IMR-90 (cell line): ENCODE measurements at regions not wholly inside any gene's neighbourhood (a gene's known extent, or its start where the extent isn't known, plus 50 kb on each side); places are given as distances from the start of the nearest gene placed in this dataset.

Experiments used
- ATAC-seq: fragments of 200-7000 bp; cut with Tn5 transposase; 2 replicates; pipeline ENCODE4 v1.9.1; 2020; ENCODE audit warnings: low read depth, mild to moderate bottlenecking, moderate library complexity
- BruUV-seq: library from RNA; stranded (reverse); fragments of 400-500 nt; replicated peaks from 2 replicates; lab custom pipeline; 2021; lab: Mats Ljungman, UMichigan
- CTCF ChIA-PET: fragments of 300-600 bp; formaldehyde crosslinking; extraction: SDS; loops from one replicate; lab custom pipeline; 2021; ENCODE audit warnings: antibody characterized with exemption; lab: Yijun Ruan, JAX
- POLR2A ChIA-PET: fragments of 300-600 bp; sonication (Branson Sonifier 250); formaldehyde crosslinking; loops from one replicate; lab custom pipeline; 2022; ENCODE audit warnings: antibody characterized with exemption; ENCODE audit not compliant: unreplicated experiment; lab: Charles Lee
- DNase-seq: peaks from one replicate; pipeline ENCODE4 v3.0.0; 2013
- H2AFZ ChIP-seq: replicated peaks from 2 replicates; pipeline ENCODE3; 2013; ENCODE audit warnings: low read length, mild to moderate bottlenecking; ENCODE audit not compliant: poor library complexity
- H2AK5ac ChIP-seq: 2 replicates; pipeline ENCODE4 v1.6.1; 2013; ENCODE audit warnings: low read depth, low read length, inconsistent platforms
- H2AK9ac ChIP-seq: replicated peaks from 2 replicates; pipeline ENCODE3; 2013; ENCODE audit warnings: mild to moderate bottlenecking, low read depth, low read length, moderate library complexity; ENCODE audit not compliant: poor library complexity
- H2BK120ac ChIP-seq: 2 replicates; pipeline ENCODE4 v1.6.1; 2013; ENCODE audit warnings: low read depth, low read length, inconsistent platforms
- H2BK15ac ChIP-seq: 3 replicates; pipeline ENCODE4 v1.6.1; 2013; ENCODE audit warnings: low read depth, low read length, inconsistent platforms
- H2BK20ac ChIP-seq: 2 replicates; pipeline ENCODE4 v1.6.1; 2013; ENCODE audit warnings: low read depth, mild to moderate bottlenecking, inconsistent platforms, low read length, moderate library complexity
- H2BK5ac ChIP-seq: 2 replicates; pipeline ENCODE4 v1.6.1; 2013; ENCODE audit warnings: mild to moderate bottlenecking, low read depth, low read length, inconsistent platforms; ENCODE audit not compliant: poor library complexity, severe bottlenecking
- H3K14ac ChIP-seq: replicated peaks from 2 replicates; pipeline ENCODE4 v1.6.1; 2013; ENCODE audit warnings: low read depth, low read length, inconsistent platforms
- H3K18ac ChIP-seq: 2 replicates; pipeline ENCODE4 v1.6.1; 2013; ENCODE audit warnings: low read depth, low read length, control low read depth
- H3K23ac ChIP-seq: 2 replicates; pipeline ENCODE4 v1.6.1; 2013; ENCODE audit warnings: low read depth, low read length, inconsistent platforms
- H3K27ac ChIP-seq: 2 replicates; pipeline ENCODE4 v1.5.1; 2013; ENCODE audit warnings: mild to moderate bottlenecking, control low read depth, low read length; ENCODE audit not compliant: insufficient read depth
- H3K27me3 ChIP-seq: 2 replicates; pipeline ENCODE4 v1.6.1; 2013; ENCODE audit warnings: low read length; ENCODE audit not compliant: control insufficient read depth, insufficient read depth
- H3K36me3 ChIP-seq: 2 replicates; pipeline ENCODE4 v1.6.1; 2013; ENCODE audit warnings: low read length, mixed read lengths; ENCODE audit not compliant: control insufficient read depth, insufficient read depth
- H3K4ac ChIP-seq: 2 replicates; pipeline ENCODE4 v1.6.1; 2013; ENCODE audit warnings: low read depth, low read length, inconsistent platforms
- H3K4me1 ChIP-seq: 2 replicates; pipeline ENCODE4 v1.6.1; 2013; ENCODE audit warnings: low read length, mixed read lengths; ENCODE audit not compliant: control insufficient read depth, insufficient read depth
- H3K4me2 ChIP-seq: 2 replicates; pipeline ENCODE4 v1.6.1; 2013; ENCODE audit warnings: low read depth, mild to moderate bottlenecking, control low read depth, low read length, moderate library complexity
- H3K4me3 ChIP-seq: 2 replicates; pipeline ENCODE4 v1.5.1; 2013; ENCODE audit warnings: low read depth, mild to moderate bottlenecking, control low read depth, low read length, moderate library complexity; ENCODE audit not compliant: insufficient read depth
- H3K56ac ChIP-seq: 2 replicates; pipeline ENCODE4 v1.6.1; 2013; ENCODE audit warnings: low read length, inconsistent platforms; ENCODE audit not compliant: insufficient read depth; ENCODE audit errors: extremely low read depth
- H3K79me1 ChIP-seq, 2 experiments: 2 replicates each; pipeline ENCODE4 v1.6.1; 2013; ENCODE audit warnings: low read length in 2 of 2, inconsistent platforms in 1 of 2, low read depth in 1 of 2
- H3K9ac ChIP-seq: 2 replicates; pipeline ENCODE4 v1.6.1; 2013; ENCODE audit warnings: low read depth, low read length, control low read depth
- H3K9me1 ChIP-seq: 2 replicates; pipeline ENCODE4 v1.6.1; 2013; ENCODE audit warnings: low read length, inconsistent platforms; ENCODE audit not compliant: insufficient read depth
- H3K9me3 ChIP-seq: 2 replicates; pipeline ENCODE4 v1.6.1; 2013; ENCODE audit warnings: low read length; ENCODE audit not compliant: control insufficient read depth, insufficient read depth
- H4K20me1 ChIP-seq: 2 replicates; pipeline ENCODE4 v1.6.1; 2013; ENCODE audit warnings: low read length, inconsistent platforms; ENCODE audit not compliant: insufficient read depth
- H4K5ac ChIP-seq: 2 replicates; pipeline ENCODE4 v1.6.1; 2013; ENCODE audit warnings: mild to moderate bottlenecking, low read depth, low read length, control low read depth
- H4K8ac ChIP-seq, 2 experiments: 2 replicates each; pipeline ENCODE4 v1.6.1; 2013; ENCODE audit warnings: low read depth in 2 of 2, low read length in 2 of 2, control low read depth in 1 of 2, inconsistent platforms in 1 of 2
- H4K91ac ChIP-seq: 2 replicates; pipeline ENCODE4 v1.6.1; 2013; ENCODE audit warnings: low read depth, low read length, inconsistent platforms; ENCODE audit not compliant: insufficient read depth
- CHD1 ChIP-seq: IDR thresholded peaks from 2 replicates; pipeline ENCODE4 v1.6.1; 2012; ENCODE audit warnings: low read depth, low read length, improper control_type of control experiment
- ELK1 ChIP-seq: fragments of 150-350 bp; IDR thresholded peaks from 2 replicates; pipeline ENCODE4 v1.6.1; 2016; ENCODE audit warnings: low read depth, mild to moderate bottlenecking, low read length, moderate library complexity, borderline replicate concordance
- MAFK ChIP-seq: IDR thresholded peaks from 2 replicates; pipeline ENCODE4 v1.6.1; 2012; ENCODE audit warnings: low read depth, low read length, improper control_type of control experiment
- RCOR1 ChIP-seq: IDR thresholded peaks from 2 replicates; pipeline ENCODE4 v1.6.1; 2012; ENCODE audit warnings: mild to moderate bottlenecking, low read length, improper control_type of control experiment; ENCODE audit not compliant: insufficient replicate concordance
- RFX5 ChIP-seq: IDR thresholded peaks from 2 replicates; pipeline ENCODE4 v1.8.0; 2012; ENCODE audit warnings: low read depth, mild to moderate bottlenecking, low read length, moderate library complexity
- SMC3 ChIP-seq: fragments of 150-350 bp; IDR thresholded peaks from 2 replicates; pipeline ENCODE4 v1.6.1; 2016; ENCODE audit warnings: low read depth, mild to moderate bottlenecking, antibody characterized with exemption, low read length, moderate library complexity
- WGBS, 2 experiments: methylation state at CpG; one replicate each; pipeline versions ENCODE4 v1.1.5 to v1.1.7; 2013; ENCODE audit warnings: missing lambda C conversion rate in 2 of 2; ENCODE audit not compliant: insufficient read length in 1 of 2; ENCODE audit errors: extremely low coverage in 2 of 2; 5-methylcytosine and 5-hydroxymethylcytosine counted together
- dilution Hi-C: fragments of 300-500 bp; cut with HindIII; formaldehyde crosslinking; loops from one replicate; pipeline ENCODE4 v1.14.3; 2018; ENCODE audit warnings: low sequenced_read_pairs; ENCODE audit not compliant: unreplicated experiment
- in situ Hi-C: fragments of 300-500 bp; cut with MboI; formaldehyde crosslinking; loops from 3 replicates; pipeline ENCODE4 v1.14.3; 2019; ENCODE audit warnings: low sequenced_read_pairs, inconsistent platforms, mixed read lengths
- intact Hi-C: fragments of 100-400 bp; cut with micrococcal nuclease; formaldehyde crosslinking; loops from 2 replicates; pipeline ENCODE4 v1.10.0; 2022

GRCh38 chr10:44673245-44673983 is 237.7 kb upstream of the TMEM72 start:
- H4K8ac ChIP-seq = no peak overlapping the region
- H3K9me3 ChIP-seq = peaks cover 3% of the 10 kb centered on the region; the same call in 1 of the 2 replicates
- H2AFZ ChIP-seq = no peak overlapping the region
- H3K79me1 ChIP-seq = no peaks in the 10 kb centered on the region
- peaks cover 5% of the 10 kb centered on the region for H3K4me1 ChIP-seq
- intact Hi-C loops = no loop called here
- peak overlapping the region; percentile 52; the same call in 1 of the 2 replicates for H3K18ac ChIP-seq
- H3K4ac ChIP-seq = no peak overlapping the region
- no peak overlapping the region for H2BK15ac ChIP-seq
- H2BK120ac ChIP-seq = no peak overlapping the region
- peak overlapping the region; percentile 62; the same call in 1 of the 2 replicates for H2AK5ac ChIP-seq
- DNase-seq (no peak), ATAC-seq (no peak; the same call in 1 of the 2 replicates)
- POLR2A ChIA-PET = no interaction called here
- H3K4me3 ChIP-seq = no peak overlapping the region
- H2BK20ac ChIP-seq = no peak overlapping the region
- H3K9ac ChIP-seq = no peak overlapping the region
- H3K14ac ChIP-seq = no peak overlapping the region
- H2AK9ac ChIP-seq = no peak overlapping the region
- H3K27ac ChIP-seq = no peak overlapping the region
- H4K20me1 ChIP-seq = no peaks in the 10 kb centered on the region
- no peak overlapping the region for H4K5ac ChIP-seq
- BruUV-seq = no TSS peak
- no peaks in the 10 kb centered on the region for H3K36me3 ChIP-seq
- H4K91ac ChIP-seq = no peak overlapping the region
- no peaks in the 10 kb centered on the region; the same call in 1 of the 2 replicates for H3K27me3 ChIP-seq
- H3K56ac ChIP-seq = no peak overlapping the region
- H3K9me1 ChIP-seq = no peaks in the 10 kb centered on the region
- in situ Hi-C loops = no loop called here
- H3K23ac ChIP-seq = no peak overlapping the region
- no CpG with 5 or more reads among the region's 3 CpGs for WGBS, 2 experiments
- dilution Hi-C loops = no loop called here
- H2BK5ac ChIP-seq = no peak overlapping the region
- no peak overlapping the region for H3K4me2 ChIP-seq
- TF ChIP-seq RFX5 (no peak), SMC3 (no peak), CHD1 (no peak), ELK1 (no peak), MAFK (no peak), RCOR1 (no peak)
- CTCF ChIA-PET = interaction anchor here (0.7 kb wide), 1 partner anchor 285 kb away, joined by 3 read pairs; no protein-coding TSS in a partner anchor
